SK-N-SH (cell line): ENCODE measurements at regions not wholly inside any gene's neighbourhood (a gene's known extent, or its start where the extent isn't known, plus 50 kb on each side); places are given as distances from the start of the nearest gene placed in this dataset.

Experiments
- CHD2 ChIP-seq: fragments of 150-350 bp; IDR thresholded peaks from 2 replicates; pipeline ENCODE4 v1.6.1; 2018; ENCODE audit warnings: low read length; ENCODE audit not compliant: partially characterized antibody
- FOXJ3 ChIP-seq: sonication (generic); formaldehyde crosslinking; IDR thresholded peaks from 2 replicates; pipeline ENCODE4 v1.5.1; 2020; ENCODE audit warnings: mild to moderate bottlenecking, missing genetic modification reagents
- GABPA ChIP-seq: IDR thresholded peaks from 2 replicates; pipeline ENCODE4 v1.4.0; 2012; ENCODE audit warnings: low read depth, mild to moderate bottlenecking
- POLR2AphosphoS5 ChIP-seq: IDR thresholded peaks from 2 replicates; pipeline ENCODE4 v1.6.1; 2012; ENCODE audit warnings: low read depth, low read length
- REST ChIP-seq: IDR thresholded peaks from 2 replicates; pipeline ENCODE4 v1.6.1; 2012; ENCODE audit warnings: mild to moderate bottlenecking, low read depth, low read length, moderate library complexity
- TAF1 ChIP-seq: IDR thresholded peaks from 2 replicates; pipeline ENCODE4 v1.6.1; 2012; ENCODE audit warnings: low read depth, mild to moderate bottlenecking, low read length, moderate library complexity, borderline replicate concordance
- TCF12 ChIP-seq: IDR thresholded peaks from 2 replicates; pipeline ENCODE4 v1.4.0; 2012
- TF ChIP-seq, protein P1 (sequence below): fragments of 200-600 bp; sonication (generic); IDR thresholded peaks from 2 replicates; pipeline ENCODE4 v1.6.1; 2017; ENCODE audit warnings: antibody characterized with exemption, mild to moderate bottlenecking, moderate library complexity
- TF ChIP-seq, protein P2 (sequence below): IDR thresholded peaks from 2 replicates; pipeline ENCODE4 v1.4.0; 2012; ENCODE audit warnings: low read depth
- TF ChIP-seq, protein P3 (sequence below): IDR thresholded peaks from 2 replicates; pipeline ENCODE4; 2012

DNA sequence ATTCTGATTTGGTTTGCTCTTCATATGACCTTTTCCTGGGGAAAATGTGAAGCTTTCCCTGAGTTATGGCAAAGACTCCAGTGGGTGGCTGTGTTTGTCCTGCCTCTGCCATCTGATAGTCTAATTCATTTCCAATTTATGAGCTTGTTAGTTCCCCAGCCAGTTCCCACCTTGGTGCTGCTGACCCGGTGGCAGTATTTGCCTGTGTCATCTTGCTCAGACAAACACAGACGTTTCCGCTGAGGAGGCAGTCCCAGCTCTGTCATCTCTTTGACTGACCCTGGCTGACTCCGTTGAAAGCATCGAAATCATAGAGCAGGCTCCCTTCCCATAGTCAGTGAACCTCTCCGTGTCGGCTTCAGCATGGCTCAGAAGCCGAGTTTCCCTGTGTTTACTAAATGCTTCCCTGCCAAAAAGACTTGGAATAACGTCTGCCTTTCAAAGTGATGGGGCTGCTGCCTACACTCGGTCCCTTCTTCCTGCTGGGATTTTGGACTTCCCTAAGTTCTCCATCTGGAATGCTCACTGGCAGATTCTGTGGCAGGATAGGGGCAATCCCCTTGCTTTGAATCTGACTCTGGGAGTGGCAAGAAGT is 538.3 kb downstream of the NPIPA7 start:
- TF ChIP-seq, protein P1, sequence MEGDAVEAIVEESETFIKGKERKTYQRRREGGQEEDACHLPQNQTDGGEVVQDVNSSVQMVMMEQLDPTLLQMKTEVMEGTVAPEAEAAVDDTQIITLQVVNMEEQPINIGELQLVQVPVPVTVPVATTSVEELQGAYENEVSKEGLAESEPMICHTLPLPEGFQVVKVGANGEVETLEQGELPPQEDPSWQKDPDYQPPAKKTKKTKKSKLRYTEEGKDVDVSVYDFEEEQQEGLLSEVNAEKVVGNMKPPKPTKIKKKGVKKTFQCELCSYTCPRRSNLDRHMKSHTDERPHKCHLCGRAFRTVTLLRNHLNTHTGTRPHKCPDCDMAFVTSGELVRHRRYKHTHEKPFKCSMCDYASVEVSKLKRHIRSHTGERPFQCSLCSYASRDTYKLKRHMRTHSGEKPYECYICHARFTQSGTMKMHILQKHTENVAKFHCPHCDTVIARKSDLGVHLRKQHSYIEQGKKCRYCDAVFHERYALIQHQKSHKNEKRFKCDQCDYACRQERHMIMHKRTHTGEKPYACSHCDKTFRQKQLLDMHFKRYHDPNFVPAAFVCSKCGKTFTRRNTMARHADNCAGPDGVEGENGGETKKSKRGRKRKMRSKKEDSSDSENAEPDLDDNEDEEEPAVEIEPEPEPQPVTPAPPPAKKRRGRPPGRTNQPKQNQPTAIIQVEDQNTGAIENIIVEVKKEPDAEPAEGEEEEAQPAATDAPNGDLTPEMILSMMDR: no peak
- TF ChIP-seq CHD2 (no peak), POLR2AphosphoS5 (no peak), TAF1 (no peak), GABPA (no peak), REST (no peak), FOXJ3 (CRISPR knock-in tag) (no peak), TCF12 (no peak)
- TF ChIP-seq, protein P2, sequence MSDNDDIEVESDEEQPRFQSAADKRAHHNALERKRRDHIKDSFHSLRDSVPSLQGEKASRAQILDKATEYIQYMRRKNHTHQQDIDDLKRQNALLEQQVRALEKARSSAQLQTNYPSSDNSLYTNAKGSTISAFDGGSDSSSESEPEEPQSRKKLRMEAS: no peak
- TF ChIP-seq, protein P3, sequence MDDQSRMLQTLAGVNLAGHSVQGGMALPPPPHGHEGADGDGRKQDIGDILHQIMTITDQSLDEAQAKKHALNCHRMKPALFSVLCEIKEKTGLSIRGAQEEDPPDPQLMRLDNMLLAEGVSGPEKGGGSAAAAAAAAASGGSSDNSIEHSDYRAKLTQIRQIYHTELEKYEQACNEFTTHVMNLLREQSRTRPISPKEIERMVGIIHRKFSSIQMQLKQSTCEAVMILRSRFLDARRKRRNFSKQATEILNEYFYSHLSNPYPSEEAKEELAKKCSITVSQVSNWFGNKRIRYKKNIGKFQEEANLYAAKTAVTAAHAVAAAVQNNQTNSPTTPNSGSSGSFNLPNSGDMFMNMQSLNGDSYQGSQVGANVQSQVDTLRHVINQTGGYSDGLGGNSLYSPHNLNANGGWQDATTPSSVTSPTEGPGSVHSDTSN: no peak
